Stomach (tissue), 8 donors: ENCODE measurements at regions not wholly inside any gene's neighbourhood (a gene's known extent, or its start where the extent isn't known, plus 50 kb on each side); places are given as distances from the start of the nearest gene placed in this dataset.

Experiments used
- DNase-seq, 2 donors: peaks; one replicate each; pipeline versions ENCODE4 v3.0.0 to v3.0.0-alpha.2; 2013 to 2019
- H3K27ac ChIP-seq, 5 donors: fragments of 200-600 bp in 4 of 5; sonication (generic) in 4 of 5; one replicate each; pipeline ENCODE4 v1.5.1; 2013 to 2019; ENCODE audit warnings: mild to moderate bottlenecking in 1 of 5, moderate library complexity in 1 of 5
- H3K27me3 ChIP-seq, 3 donors: fragments of 200-600 bp; sonication (generic); one replicate each; pipeline ENCODE4 v1.5.1; 2017 to 2019; ENCODE audit warnings: mixed run types in 1 of 3
- H3K36me3 ChIP-seq, 4 donors: fragments of 200-600 bp; sonication (generic); 1 replicate in 3 of 4; 2 replicates in 1 of 4; pipeline ENCODE4 v1.5.1; 2016 to 2019
- H3K4me1 ChIP-seq, 4 donors: fragments of 200-600 bp; sonication (generic); one replicate each; pipeline ENCODE4 v1.5.1; 2016 to 2019
- H3K4me3 ChIP-seq, 4 donors: fragments of 200-600 bp; sonication (generic) in 3 of 4; one replicate each; pipeline ENCODE4 v1.5.1; 2016 to 2019; ENCODE audit warnings: mild to moderate bottlenecking in 1 of 4
- H3K9me3 ChIP-seq, 4 donors: fragments of 200-600 bp; sonication (generic); one replicate each; pipeline ENCODE4 v1.5.1; 2016 to 2019
- CTCF ChIP-seq, 7 experiments: fragments of 450-650 bp in 4 of 7; fragments of 200-600 bp in 3 of 7; sonication (generic) in 3 of 7; IDR thresholded peaks; one replicate each; pipeline ENCODE4 v1.5.1; 2016 to 2019; ENCODE audit warnings: antibody characterized with exemption in 7 of 7, control low read depth in 2 of 7, mild to moderate bottlenecking in 1 of 7
- EP300 ChIP-seq: sonication (generic); formaldehyde crosslinking; IDR thresholded peaks from one replicate; pipeline ENCODE4 v1.6.1; 2017; ENCODE audit warnings: antibody characterized with exemption
- POLR2A ChIP-seq, 4 donors: fragments of 450-650 bp; IDR thresholded peaks; one replicate each; pipeline ENCODE4 v1.6.1; 2016; ENCODE audit warnings: antibody characterized with exemption in 4 of 4, control low read depth in 2 of 4, mild to moderate bottlenecking in 1 of 4, moderate library complexity in 1 of 4
- POLR2AphosphoS5 ChIP-seq, 3 donors: sonication (generic); formaldehyde crosslinking; IDR thresholded peaks; one replicate each; pipeline ENCODE4 v1.6.1; 2016; ENCODE audit warnings: antibody characterized with exemption in 3 of 3
- WGBS, 5 donors: extraction: QIAGEN DNeasy Blood & Tissue Kit in 3 of 5; methylation state at CpG; one replicate each; pipeline versions ENCODE4 v1.1.5 to v1.1.7; 2013 to 2018; 5-methylcytosine and 5-hydroxymethylcytosine counted together
- intact Hi-C: fragments of 100-400 bp; cut with DNase I; formaldehyde crosslinking; loops from one replicate; pipeline ENCODE4 v1.15.1; 2023; ENCODE audit warnings: low total_unique reads
- donor health status: healthy with polysubstance abuse.
- donor health status: Bipolar disorder and iron deficiency.
- donor health status: healthy.

DNA sequence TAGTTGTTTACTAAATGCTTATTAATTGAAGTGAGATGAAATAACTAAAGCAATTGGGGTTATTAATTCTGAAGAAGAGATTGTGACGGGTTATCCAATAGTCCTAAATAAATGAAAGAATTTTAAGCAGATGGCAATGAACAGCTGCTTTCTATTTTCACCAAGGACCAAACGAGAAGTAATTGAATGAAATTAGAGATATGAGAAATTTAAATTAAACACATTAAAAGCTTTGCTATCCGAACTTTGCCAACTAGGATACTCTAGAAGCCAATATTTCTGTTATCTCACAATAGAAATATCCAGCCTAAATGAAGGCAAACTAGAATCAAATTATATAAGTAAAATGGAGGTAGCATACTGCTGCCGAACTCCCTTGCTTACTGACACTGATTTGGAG lies 103.2 kb downstream of the GPR37 start:
- 50 to 62% (median 58%) methylated on average over 4 of the region's 4 CpGs for WGBS, 5 donors
- Histone ChIP-seq H3K27me3 (no peaks in the 10 kb centered on the region), H3K4me1 (no peaks in the 10 kb centered on the region), H3K9me3 (no peaks in the 10 kb centered on the region), H3K4me3 (no peak overlapping the region), H3K27ac (no peak overlapping the region), H3K36me3 (no peaks in the 10 kb centered on the region)
- intact Hi-C loops, result no loop called here
- DNase-seq, result no peak
- no peak for TF ChIP-seq POLR2A (IDR thresholded peaks at IDR 0.05)
- no peak for TF ChIP-seq EP300
- TF ChIP-seq POLR2AphosphoS5 (IDR thresholded peaks at IDR 0.05), result no peak
- no peak for TF ChIP-seq CTCF (IDR thresholded peaks at IDR 0.05)

- no peaks in the 10 kb centered on the region for H3K9me3 ChIP-seq
- TF ChIP-seq CTCF (IDR thresholded peaks at IDR 0.05), result no peak
- no peak for TF ChIP-seq POLR2AphosphoS5 (IDR thresholded peaks at IDR 0.05)
- no peak for TF ChIP-seq POLR2A (IDR thresholded peaks at IDR 0.05)
- TF ChIP-seq EP300, result no peak
- no peaks in the 10 kb centered on the region for H3K4me1 ChIP-seq
- H3K27ac ChIP-seq, result no peak overlapping the region
- 67 to 82% (median 78%) methylated on average over 3 of the region's 3 CpGs for WGBS, 5 donors
- no peak overlapping the region for H3K4me3 ChIP-seq
- no peak for DNase-seq
- H3K27me3 ChIP-seq, result no peaks in the 10 kb centered on the region
- intact Hi-C loops, result no loop called here
- H3K36me3 ChIP-seq, result no peaks in the 10 kb centered on the region
Measured at GRCh38 chr7:124655990-124656389, 109.6 kb downstream of the GPR37 start.

DNA sequence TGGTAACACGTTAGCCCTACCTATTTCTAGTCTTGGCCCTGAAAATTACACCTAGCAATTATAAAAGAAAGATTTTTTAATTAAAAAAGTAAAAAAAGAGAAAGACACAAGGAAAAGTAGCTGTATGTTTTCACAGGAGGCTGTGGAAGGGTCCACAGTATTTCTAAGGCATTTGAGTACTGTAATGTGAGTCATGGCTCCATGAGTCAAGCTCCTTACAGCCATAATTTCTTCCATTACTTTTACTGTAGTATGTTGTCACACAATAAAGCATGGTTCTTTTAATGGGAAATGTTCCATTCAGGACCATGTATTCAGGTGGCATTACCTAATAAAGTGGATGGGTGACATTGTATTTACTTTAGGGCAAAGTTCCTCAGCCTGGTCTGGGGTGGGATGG lies 113.4 kb downstream of the GPR37 start:
- Histone ChIP-seq H3K4me1 (no peaks in the 10 kb centered on the region), H3K27ac (no peak overlapping the region), H3K27me3 (no peaks in the 10 kb centered on the region), H3K36me3 (no peaks in the 10 kb centered on the region), H3K4me3 (no peak overlapping the region), H3K9me3 (no peaks in the 10 kb centered on the region)
- 75 to 83% (median 81%) methylated on average over 1 of the region's 1 CpG for WGBS, 5 donors
- DNase-seq, result no peak
- intact Hi-C loops, result no loop called here
- no peak for TF ChIP-seq CTCF (IDR thresholded peaks at IDR 0.05)
- no peak for TF ChIP-seq EP300
- no peak for TF ChIP-seq POLR2A (IDR thresholded peaks at IDR 0.05)
- TF ChIP-seq POLR2AphosphoS5 (IDR thresholded peaks at IDR 0.05), result no peak

DNA sequence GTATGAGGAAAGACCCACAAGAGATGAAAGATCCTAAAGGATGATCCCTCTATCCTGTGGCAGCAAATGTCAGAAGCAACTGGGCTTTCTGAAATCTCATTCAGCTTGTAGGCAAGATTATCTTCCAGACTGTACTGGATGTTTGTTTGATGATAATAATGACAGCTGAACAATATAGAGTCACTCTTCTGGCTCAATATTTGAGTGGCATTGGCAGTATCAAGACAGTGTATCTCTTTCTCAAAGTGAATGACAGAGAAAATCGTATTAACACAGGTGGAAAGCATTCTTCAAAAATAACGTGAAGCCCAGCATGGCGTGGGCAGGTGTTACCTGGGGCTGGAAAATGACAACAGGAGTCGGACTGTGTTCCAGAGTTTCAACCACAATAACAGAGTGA lies 114.5 kb downstream of the GPR37 start:
- intact Hi-C loops, result no loop called here
- Histone ChIP-seq H3K4me1 (no peaks in the 10 kb centered on the region), H3K4me3 (no peak overlapping the region), H3K9me3 (no peaks in the 10 kb centered on the region), H3K27me3 (no peaks in the 10 kb centered on the region), H3K36me3 (no peaks in the 10 kb centered on the region), H3K27ac (no peak overlapping the region)
- no peak for TF ChIP-seq POLR2AphosphoS5 (IDR thresholded peaks at IDR 0.05)
- TF ChIP-seq POLR2A (IDR thresholded peaks at IDR 0.05), result no peak
- TF ChIP-seq CTCF (IDR thresholded peaks at IDR 0.05), result no peak
- no peak for TF ChIP-seq EP300
- 74 to 80% (median 78%) methylated on average over 4 of the region's 4 CpGs for whole genome bisulfite sequencing, 5 donors
- no peak for DNase-seq
